DND-41 (cell line): ENCODE measurements at regions not wholly inside any gene's neighbourhood (a gene's known extent, or its start where the extent isn't known, plus 50 kb on each side); places are given as distances from the start of the nearest gene placed in this dataset.

ENCODE experiments used
- EZH2 ChIP-seq: IDR thresholded peaks from 3 replicates; pipeline ENCODE4 v1.6.1; 2012; ENCODE audit warnings: borderline replicate concordance, low read depth, mild to moderate bottlenecking, moderate library complexity, low read length, inconsistent platforms; ENCODE audit not compliant: severe bottlenecking
- TF ChIP-seq, protein P1 (sequence below): IDR thresholded peaks from 2 replicates; pipeline ENCODE4 v1.5.1; 2012; ENCODE audit warnings: borderline replicate concordance, low read length, moderate library complexity, mild to moderate bottlenecking; ENCODE audit not compliant: poor library complexity, severe bottlenecking; ENCODE audit errors: extremely low read depth

DNA sequence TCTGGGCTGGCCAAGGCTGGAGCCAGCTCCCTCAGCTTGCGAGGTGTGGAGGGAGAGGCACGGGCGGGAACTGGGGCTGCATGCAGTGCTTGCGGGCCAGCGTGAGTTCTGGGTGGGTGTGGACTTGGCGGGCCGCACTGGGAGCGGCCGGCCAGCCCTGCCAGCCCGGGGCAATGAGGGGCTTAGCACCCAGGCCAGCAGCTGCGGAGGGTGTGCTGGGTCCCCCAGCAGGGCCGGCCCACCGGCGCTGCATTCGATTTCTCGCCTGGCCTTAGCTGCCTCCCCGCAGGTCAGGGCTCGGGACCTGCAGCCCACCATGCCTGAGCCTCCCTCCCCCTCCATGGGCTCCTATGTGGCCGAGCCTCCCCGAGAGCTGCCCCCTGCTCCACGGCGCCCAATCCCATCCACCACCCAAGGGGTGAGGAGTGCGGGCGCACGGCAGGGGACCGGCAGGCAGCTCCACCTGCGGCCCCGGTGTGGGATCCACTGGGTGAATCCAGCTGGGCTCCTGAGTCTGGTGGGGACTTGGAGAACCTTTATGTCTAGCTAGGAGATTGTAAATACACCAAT lies 302.6 kb upstream of the ADAMTS16 start:
- TF ChIP-seq, protein P1, sequence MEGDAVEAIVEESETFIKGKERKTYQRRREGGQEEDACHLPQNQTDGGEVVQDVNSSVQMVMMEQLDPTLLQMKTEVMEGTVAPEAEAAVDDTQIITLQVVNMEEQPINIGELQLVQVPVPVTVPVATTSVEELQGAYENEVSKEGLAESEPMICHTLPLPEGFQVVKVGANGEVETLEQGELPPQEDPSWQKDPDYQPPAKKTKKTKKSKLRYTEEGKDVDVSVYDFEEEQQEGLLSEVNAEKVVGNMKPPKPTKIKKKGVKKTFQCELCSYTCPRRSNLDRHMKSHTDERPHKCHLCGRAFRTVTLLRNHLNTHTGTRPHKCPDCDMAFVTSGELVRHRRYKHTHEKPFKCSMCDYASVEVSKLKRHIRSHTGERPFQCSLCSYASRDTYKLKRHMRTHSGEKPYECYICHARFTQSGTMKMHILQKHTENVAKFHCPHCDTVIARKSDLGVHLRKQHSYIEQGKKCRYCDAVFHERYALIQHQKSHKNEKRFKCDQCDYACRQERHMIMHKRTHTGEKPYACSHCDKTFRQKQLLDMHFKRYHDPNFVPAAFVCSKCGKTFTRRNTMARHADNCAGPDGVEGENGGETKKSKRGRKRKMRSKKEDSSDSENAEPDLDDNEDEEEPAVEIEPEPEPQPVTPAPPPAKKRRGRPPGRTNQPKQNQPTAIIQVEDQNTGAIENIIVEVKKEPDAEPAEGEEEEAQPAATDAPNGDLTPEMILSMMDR: no peak
- no peak for TF ChIP-seq EZH2
